NCI-H1694 treated with DMSO at 0.1 percent for 48 hours (cell line): ENCODE measurements at regions not wholly inside any gene's neighbourhood (a gene's known extent, or its start where the extent isn't known, plus 50 kb on each side); places are given as distances from the start of the nearest gene placed in this dataset.
"Not testable (repeated sequence)": the region's sequence is repeated elsewhere in the genome, so short reads cannot be mapped to it uniquely, and the experiment has no call there.

Experiments used
- DNase-seq: peaks from one replicate; lab custom pipeline; 2025; lab: John Stamatoyannopoulos, UW

DNA sequence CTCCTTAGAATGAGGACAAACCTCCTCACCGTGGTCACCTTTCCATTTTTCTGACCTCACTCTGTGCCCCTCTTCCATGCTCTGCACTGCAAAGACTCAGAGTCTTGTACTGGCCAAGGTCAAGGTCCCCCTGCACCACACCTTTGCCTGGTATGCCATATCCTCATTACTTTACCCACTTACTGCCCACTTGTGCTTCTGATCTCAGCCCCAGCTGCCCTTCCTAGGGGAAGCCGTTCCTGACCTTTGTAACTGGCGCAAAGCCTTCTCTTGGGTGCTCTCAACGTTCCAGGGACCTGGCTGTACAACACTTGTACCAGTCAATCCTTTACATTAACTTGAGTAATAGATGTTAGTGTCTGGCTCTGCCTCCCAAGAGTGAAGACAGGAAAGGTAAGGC lies 256.0 kb downstream of the SV2B start:
- no peak for DNase-seq

DNA sequence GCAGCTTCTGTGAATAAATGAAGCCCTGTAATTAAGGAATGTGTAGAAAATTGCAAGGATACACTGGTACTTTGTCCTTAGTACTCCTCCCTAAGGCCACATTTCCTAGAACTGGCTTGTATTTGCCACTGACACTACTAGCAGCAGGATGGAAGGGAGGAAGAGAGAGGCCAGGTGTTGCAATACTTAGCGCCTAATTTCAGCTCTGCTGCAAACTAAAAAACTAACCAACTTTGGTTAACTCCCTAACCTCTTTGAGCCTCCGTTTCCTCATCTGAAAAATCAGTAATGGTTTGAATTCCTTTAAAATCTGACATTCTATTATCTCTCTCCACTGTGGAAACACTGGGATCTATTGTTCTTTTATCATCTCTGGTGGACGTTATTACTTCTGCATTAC lies 257.0 kb downstream of the SV2B start:
- no peak for DNase-seq

DNA sequence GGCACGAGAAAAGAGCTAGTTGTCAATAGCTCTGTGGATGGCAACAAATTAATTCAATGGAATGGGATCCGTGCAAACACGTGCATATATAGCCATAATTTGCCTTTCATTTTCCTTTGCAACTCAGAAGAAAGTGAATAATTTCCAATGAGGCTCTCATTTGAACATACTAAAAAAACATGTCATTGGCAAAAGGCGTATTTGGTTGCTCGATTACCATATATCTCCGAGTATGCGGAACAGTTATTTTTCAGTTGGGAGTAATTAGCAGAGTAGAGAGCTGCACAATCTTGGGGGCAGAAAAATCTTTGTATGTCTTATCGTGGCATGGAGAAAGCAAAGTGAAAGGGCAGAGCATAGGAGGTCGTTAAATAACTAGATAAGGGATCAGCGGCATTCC lies 257.4 kb downstream of the SV2B start:
- DNase-seq: no peak

DNA sequence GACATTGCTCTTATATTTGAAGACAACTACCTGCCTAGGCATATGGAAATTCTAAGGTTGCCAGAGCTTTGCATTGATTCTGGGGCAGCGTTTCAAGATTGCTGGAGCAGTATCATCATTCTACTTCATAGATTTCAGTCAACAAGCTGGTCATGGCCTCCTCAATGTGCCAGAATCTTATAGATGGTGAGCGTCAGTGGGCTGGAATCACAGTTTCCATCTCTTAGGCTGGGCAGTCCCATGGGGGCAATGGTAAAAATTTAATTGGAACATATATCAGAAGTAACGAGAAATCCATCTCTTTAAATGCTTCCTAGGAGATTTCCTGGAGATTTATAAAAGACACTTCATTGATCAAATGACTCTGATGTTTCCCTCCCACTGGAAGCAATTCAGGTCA lies 258.3 kb downstream of the SV2B start:
- DNase-seq: no peak

DNA sequence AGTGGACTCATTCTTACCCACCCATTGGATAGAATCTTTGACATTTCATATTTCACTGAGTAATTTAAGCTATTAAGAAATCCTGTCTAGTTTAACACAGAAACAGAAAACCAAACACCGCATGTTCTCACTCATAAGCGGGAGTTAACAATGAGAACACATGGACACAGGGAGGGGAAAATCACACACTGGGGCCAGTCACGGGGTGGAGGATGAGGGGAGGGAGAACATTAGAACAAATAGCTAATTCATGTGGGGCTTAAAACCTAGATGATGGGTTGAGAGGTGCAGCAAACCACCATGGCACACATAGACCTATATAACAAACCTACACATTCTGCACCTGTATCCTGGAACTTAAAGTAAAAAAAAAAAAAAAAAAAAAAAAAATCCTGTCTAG lies 261.6 kb downstream of the SV2B start:
- not testable (repeated sequence) for DNase-seq

DNA sequence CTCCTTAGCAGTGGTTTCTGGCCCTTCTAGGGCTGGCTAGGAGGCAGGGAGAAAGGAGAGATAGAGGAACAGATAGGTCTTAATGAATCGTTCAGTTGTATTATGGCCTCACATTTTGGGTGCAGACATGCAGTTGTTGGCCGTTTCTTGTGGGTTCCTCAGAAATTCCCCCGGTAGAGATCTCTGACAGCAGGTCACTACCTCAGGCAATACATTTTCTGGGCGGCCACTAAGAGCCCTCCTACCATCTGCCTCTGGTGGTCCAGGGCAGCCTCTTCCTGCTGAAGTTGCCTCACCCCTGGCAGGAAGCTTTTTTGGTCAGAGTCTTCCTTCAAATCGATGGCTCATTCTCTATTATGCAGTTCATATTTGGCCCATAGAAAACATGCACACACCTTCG lies 266.1 kb downstream of the SV2B start:
- DNase-seq: no peak

DNA sequence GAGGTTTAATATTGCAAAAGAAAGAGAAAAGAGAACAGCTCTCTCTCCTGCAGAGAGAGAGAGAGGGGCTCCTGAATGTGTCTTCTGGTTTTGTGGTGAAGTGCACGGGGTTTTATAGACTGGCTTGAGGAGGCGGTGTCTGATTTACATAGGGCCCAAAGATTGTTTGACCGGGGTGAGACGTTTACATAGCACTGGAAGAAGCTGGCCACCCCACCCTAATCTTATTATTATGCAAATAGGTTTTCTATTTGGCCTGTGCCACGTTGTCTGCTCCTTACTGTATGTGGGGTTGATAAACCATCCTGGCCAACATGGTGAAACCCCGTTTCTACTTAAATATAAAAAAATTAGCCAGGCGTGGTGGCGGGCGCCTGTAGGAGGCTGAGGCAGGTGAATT lies 268.6 kb downstream of the SV2B start:
- no peak for DNase-seq

DNA sequence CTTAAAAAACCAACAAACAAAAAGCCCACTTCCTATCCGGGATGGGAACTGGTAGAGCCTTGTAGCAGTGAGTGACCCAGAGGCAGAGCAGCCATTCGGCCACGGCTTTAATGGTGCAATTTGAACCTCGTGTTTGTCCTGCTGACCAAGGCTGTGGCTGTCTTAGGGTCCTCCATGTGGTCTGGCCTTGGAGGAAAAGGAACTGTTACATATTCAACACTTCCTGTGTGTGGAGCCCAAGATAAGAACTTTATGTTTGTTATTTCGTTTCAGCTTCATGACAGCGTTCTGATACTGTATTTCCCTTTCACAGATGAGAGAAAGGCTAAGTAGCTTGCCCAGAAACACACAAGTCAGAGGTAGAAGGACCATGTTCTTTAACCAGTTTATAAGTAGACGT lies 269.8 kb downstream of the SV2B start:
- DNase-seq: no peak

DNA sequence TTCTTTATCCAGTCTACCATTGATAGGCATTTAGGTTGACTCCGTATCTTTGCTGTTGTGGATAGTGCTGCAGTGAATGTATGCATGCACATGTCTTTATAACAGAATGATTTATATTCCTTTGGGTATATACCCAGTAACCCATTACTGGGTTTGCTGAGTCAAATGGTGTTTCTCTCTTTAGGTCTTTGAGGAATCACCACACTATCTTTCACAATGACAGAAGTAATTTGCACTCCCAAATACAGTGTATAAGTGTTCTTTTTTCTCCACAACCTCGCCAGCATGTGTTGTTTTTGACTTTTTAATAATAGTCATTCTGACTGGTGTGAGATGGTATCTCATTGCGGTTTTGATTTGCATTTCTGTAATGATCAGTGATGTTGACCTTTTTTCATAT lies 271.3 kb downstream of the SV2B start:
- DNase-seq: not testable (repeated sequence)

DNA sequence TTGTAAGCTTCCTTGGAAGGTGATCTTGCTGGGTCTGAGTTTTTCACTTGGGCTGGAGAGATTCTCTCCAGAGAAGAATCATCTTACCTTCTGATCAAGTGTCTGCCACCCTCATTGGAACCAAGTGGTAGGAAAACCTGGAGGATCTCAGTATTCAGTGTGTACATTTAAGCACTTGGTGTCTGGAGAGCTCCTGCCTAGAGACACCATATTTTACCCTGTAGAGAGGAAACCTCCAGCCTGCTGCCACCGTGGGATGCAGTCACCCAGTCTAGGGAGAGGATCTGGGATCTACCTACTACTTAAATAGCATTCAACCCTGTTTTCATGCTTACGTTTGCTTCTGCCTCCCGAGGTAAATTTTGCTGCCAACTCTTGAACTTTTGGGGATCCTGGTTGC lies 274.3 kb downstream of the SV2B start:
- DNase-seq: no peak

DNA sequence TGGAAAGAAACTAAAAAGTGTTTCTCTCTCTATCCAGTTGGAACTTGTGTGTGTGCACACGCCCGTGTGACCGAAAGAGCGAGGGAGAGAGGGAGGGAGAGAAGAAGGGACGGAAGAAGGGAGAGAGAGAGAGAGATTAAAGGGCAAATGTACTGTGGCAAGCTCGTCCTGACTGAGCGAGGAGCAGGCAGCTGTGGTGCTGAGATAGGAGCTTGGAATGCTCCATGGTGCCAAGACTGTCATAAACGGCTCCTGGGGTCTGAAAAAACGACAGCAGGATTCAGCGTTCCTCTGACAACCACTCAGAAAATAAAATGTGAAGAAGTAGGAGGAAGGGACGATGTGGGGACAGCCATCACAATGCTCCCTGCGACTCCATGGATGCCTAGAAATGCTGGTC lies 276.0 kb downstream of the SV2B start:
- no peak for DNase-seq

DNA sequence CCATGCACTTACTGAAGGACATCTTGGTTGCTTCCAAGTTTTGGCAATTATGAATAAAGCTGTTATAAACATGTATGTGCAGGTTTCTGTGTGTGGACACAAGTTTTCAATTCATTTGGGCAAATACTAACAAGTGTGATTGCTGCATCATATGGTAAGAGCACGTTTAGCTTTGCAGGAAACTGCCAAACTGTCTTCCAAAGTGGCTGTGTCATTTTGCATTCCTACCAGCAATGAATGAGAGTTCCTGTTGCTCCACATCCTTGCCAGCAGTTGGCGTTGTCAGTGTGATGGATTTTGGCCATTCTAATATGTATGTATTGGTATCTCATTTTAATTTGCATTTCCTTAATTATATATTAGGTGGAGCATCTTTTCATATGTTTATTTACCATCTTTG lies 280.1 kb downstream of the SV2B start:
- DNase-seq: no peak

DNA sequence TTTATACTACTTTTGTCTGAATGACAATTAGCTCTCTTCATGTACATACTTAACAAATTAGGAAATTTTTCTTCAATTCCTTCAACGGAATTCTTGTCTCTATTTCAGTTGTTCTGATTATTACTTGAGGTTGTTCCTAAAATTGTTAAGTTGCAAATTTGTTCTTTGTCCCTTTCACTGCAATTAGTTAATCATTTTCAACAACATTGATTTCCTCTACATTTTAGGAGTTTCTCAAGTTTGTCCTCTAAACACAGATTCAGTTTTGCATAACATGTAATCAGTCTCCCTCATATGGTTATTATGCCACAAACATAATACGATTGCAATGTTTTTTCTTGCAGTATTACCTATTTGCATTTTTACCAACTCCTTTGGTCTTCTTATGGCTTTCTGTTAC lies 283.5 kb downstream of the SV2B start:
- no peak for DNase-seq

DNA sequence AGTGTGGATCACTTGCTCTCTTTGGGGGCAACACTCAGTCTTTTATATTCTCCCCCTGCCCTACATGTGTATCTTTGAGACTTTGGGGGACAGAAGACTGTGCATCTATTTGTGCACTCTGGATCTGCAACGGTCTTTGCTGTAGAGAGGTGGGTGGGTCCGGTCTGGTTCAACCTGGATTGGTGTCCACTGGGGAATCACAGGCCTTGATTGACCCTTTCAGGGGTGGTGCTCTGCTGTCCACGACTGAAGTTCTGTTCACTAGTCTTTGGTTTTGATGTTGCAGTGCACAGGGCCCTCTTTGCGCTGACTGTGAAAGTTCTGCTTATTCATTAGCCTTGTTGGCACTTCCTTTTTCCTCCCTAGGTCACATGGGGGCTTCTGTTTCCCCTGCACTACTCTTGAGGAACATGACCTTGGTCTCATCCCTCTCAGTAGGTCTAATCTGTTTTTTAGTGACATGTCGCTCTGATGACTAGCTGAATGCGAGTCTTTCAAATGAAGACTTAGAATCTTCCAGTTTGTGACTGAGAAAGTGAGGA lies 284.2 kb downstream of the SV2B start:
- DNase-seq: no peak

DNA sequence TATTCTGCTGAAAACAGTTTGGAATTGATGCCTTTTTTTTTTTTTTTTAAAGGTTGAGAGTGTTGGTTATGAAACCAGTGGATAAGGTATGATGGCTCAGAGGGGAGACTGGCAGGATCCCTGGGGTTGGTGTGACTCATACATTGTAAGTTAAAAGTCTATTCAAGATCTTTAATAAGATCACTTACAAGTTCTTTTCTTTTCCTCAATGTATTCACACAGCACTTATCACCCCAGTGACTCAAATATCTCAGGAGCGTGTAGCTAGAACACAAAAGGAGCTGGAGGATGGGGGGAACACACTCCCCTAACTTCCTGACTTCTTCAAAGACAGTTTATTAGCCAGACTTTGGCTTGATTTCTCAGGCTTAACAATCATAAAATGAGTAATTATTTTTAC lies 285.3 kb downstream of the SV2B start:
- no peak for DNase-seq

DNA sequence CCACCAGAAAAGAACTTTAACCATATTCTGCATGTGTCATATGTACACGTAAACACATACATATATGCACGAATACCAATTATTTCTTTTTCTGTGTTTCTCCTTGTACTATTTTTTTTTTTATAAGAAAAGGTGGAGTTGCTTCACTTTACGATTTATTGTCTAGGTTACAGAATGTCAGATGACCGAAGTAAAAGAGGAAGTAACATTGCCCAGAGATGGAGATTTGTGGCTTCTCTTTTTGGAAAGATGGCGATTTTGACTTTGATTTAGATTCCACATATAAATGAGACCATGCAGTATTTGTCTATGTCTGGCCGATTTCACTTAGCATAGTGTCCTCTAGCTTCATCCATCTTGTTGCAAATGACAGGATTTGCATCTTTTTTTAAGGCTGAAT lies 293.1 kb downstream of the SV2B start:
- no peak for DNase-seq

DNA sequence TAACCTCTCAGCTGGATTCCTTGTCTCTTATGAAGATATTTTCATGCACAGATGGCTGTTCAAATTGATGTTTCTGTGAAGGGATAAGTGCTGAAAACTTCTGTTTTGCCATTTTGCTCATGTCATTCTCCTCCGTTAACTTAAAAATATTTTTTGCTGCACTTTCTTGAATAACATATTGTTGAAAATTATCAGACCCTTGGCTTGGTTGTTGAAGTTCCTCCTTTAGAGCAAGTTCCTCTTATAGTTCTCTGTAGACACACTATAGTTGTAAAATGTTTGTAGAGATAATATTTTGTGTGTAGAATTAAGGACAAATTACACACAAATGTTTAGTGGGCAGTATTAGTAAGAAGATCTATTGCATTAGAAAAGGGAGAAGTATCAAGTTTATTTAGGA lies 300.4 kb downstream of the SV2B start:
- no peak for DNase-seq

DNA sequence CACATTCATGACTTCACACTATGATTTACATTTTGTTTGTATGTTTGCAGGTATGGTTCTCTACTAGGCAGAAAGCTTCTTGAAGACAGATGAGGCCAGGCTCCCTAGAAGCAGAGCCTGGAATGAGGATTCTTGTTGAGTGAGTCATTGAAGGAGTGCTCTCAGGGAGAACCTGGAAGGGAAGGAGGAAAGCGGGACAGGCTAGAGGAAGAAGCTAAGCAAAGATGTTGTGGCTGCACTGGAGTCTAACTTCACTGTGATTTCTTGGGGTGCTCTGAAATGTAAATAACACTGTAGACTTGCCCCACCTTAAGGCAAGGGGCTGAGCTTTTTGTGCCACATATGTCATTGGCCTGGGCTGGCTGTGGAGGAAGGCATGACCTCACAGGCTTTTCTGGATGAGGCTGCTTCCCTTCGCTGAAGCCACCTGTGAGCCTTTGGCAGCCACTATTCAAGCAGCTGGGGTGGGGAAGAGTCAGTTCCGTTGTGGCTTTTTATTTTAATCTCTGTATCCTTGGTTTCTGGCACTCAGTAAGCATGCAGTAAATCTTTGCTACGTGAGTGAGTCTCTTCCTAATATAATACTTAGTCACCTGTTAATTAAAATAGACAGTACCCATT lies 307.3 kb downstream of the SV2B start:
- DNase-seq: peak; percentile 86

DNA sequence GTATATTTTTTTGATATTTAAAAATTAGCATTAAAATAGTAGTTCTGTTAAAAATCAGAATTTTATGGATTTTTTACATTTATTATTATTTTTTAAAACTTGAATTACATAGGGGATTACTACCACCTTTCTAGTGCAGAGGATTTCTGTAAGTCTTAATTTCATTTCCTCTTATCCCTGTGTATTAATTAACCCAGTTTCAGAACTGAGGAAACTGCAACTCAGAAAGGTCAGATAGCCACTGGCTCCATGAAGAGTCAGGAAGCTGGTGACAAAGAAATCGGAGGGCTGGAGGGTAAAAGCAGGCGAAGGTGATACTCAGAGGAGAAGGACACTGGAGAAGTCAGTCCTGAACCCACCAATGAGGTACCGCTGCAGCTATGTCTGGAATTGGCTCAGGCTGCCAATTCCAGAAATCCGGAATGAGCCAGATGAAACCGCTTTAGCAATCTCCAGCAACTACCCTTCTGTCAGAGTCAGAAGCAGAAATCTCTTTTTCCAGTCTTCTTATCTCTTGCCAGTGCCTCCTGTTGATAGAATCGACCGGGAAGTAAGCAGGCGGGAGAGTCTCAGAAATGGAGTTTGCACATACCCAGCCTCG lies 308.5 kb downstream of the SV2B start:
- DNase-seq: no peak

DNA sequence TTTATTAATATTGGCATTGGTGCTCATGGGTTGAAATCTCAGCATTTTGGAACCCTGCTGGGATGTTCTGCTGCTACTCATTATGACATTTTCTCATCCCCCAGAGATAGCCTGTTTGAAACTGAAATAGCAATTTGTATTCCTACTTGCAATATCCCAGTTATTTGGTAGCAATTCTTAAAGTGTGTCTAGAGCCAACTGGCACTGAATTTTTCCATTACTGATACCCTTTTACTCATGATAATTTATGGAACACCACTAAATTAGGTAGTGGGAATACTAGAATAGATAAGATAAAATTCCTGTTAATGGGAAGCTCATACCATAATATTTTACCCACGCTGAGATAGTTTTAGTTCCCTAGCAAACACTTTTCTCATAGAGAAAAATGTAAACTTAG lies 309.3 kb downstream of the SV2B start:
- no peak for DNase-seq

DNA sequence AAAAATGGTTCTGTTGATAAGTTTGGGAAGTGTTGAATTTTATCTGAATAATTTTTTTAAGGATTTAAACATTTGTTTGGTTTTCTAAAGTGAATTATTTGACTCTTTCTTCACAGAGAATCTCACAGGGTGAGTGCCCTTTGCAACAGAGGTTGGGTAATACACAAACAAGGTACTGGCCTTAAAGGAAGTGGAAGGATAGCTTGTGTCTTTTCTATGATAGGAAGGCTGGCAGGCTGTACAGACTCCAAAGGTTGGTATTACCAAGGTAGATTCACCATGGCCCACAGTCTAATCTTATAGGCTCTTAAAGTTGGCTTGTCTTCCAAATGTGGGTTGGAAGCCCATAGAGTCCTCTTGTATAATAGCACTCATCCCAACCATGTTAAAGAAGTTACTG lies 311.5 kb downstream of the SV2B start:
- no peak for DNase-seq

DNA sequence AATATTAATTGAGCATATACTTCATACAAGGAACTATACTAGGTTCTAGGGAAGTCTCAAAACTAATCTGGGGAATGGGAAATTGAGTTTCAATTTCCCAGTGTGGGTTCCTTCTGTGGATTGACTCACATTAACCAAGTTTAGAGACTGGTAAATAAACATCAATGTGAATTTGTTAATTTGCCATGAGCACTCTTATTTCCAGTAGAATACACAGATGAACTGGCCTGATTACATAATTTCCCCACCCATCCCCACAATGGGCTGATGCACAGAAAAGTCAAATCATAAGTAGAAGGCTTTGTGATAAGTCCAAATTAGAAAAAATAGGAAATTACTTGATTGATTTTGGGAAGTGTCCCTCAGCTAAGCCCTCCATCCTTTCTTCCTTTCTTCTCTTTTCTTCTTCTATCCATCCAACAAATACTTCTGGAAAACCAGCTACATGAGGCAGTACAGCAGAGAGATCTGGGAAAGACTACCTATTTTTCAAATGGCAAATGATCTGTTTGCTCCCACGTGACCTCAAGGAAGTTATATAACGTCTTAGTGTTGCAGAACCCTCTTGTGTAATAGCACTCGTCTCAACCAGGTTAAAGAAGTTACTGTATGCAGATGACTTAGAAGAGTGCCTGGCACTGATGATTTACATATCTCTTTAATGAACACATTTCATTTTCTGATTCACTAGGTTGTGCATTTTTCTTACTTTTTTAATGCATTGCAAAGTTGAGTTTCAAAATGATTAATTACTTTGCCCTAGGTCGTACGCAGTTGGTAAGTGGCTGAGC lies 312.3 kb downstream of the SV2B start:
- no peak for DNase-seq

DNA sequence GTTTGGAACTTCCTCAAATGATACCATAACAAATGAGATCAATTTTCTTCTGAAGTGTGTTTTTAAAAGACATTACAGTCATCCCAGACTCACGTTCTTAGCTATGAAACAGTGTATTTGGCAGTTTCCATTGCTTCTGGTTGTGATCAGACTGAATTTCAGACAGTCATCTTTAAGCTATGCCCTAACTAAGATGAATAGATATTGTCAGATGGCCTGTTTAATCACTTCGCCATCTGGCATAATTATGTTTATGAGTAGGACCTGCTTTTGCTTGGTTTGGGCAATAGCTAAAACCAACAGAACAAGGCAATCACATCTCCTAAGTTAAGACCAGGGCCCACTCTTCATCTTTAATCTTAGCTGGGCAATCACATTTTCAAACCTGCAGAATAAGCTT lies 313.1 kb downstream of the SV2B start:
- peak; percentile 79 for DNase-seq
